Right lobe of liver (tissue), 6 donors: ENCODE measurements at regions not wholly inside any gene's neighbourhood (a gene's known extent, or its start where the extent isn't known, plus 50 kb on each side); places are given as distances from the start of the nearest gene placed in this dataset.

Experiments used
- ATAC-seq, 4 donors: fragments of 200-7000 bp; cut with Tn5 transposase; one replicate each; pipeline ENCODE4 v1.9.1; 2020; ENCODE audit warnings: mild to moderate bottlenecking in 4 of 4, moderate library complexity in 4 of 4
- DNase-seq, 3 donors: peaks; one replicate each; pipeline ENCODE4 v3.0.0-alpha.2; 2020
- H3K27ac ChIP-seq, 3 donors: fragments of 200-600 bp; one replicate each; pipeline ENCODE4 v1.8.0; 2022
- H3K27me3 ChIP-seq, 2 donors: fragments of 200-600 bp; one replicate each; pipeline ENCODE4 v1.8.0; 2022
- H3K36me3 ChIP-seq, 4 donors: fragments of 200-600 bp; sonication (generic) in 1 of 4; one replicate each; pipeline versions ENCODE4 v1.5.1 to v1.8.0; 2017 to 2022; ENCODE audit warnings: control low read depth in 1 of 4
- H3K4me1 ChIP-seq, 4 donors: fragments of 200-600 bp; sonication (generic) in 1 of 4; one replicate each; pipeline versions ENCODE4 v1.5.1 to v1.8.0; 2017 to 2022; ENCODE audit warnings: control low read depth in 1 of 4
- H3K4me3 ChIP-seq, 3 donors: fragments of 200-600 bp; one replicate each; pipeline ENCODE4 v1.8.0; 2022
- H3K9me3 ChIP-seq, 4 donors: fragments of 200-600 bp; sonication (generic) in 1 of 4; one replicate each; pipeline versions ENCODE4 v1.5.1 to v1.8.0; 2017 to 2022; ENCODE audit warnings: control low read depth in 1 of 4
- CTCF ChIP-seq, 4 donors: fragments of 200-600 bp in 3 of 4; fragments of 450-650 bp in 1 of 4; IDR thresholded peaks; one replicate each; pipeline versions ENCODE4 v1.5.1 to v1.8.0; 2016 to 2022; ENCODE audit warnings: antibody characterized with exemption in 4 of 4, mild to moderate bottlenecking in 2 of 4
- POLR2A ChIP-seq: fragments of 450-650 bp; IDR thresholded peaks from one replicate; pipeline ENCODE4 v1.6.1; 2017; ENCODE audit warnings: antibody characterized with exemption, mild to moderate bottlenecking
- WGBS: methylation state at CpG from one replicate; pipeline ENCODE4 v1.1.6; 2018; ENCODE audit warnings: low coverage, low lambda C conversion rate; ENCODE audit not compliant: insufficient coverage; ENCODE audit errors: missing lambda C conversion rate; 5-methylcytosine and 5-hydroxymethylcytosine counted together
- intact Hi-C, 2 donors: fragments of 100-400 bp; cut with DNase I; formaldehyde crosslinking; loops; one replicate each; pipeline versions ENCODE4 v1.11.2 to v1.14.1; 2022
- donor health status: DM: no; HTN: yes; CAD: no.
- donor health status: DM: no; HTN: no; CAD: no.
- donor health status: DM: no; HTN: no; CAD: no.
- donor health status: DM: no; HTN: yes; CAD: no.
- donor health status: DM: no; HTN: yes; CAD: no.

- ATAC-seq (no peak), DNase-seq (no peak)
- no peak overlapping the region for H3K27ac ChIP-seq
- TF ChIP-seq CTCF (IDR thresholded peaks at IDR 0.05): no peak
- TF ChIP-seq POLR2A: no peak
- H3K27me3 ChIP-seq: no peaks in the 10 kb centered on the region
- H3K9me3 ChIP-seq: no peaks in the 10 kb centered on the region
- no peaks in the 10 kb centered on the region for H3K36me3 ChIP-seq
- H3K4me1 ChIP-seq: no peaks in the 10 kb centered on the region
- WGBS: 58% methylated on average over 7 of the region's 9 CpGs
- H3K4me3 ChIP-seq: no peak overlapping the region
- intact Hi-C loops: loop anchor here in 1 of 2 donors (10.0 kb wide), 1 partner anchor 284 kb away; no protein-coding TSS in a partner anchor
These were observed 126.3 kb upstream of the SPRED2 start for GRCh38 chr2:65558743-65559142.

GRCh38 chr2:65557616-65558573 is 125.5 kb upstream of the SPRED2 start:
- Histone ChIP-seq H3K36me3 (no peaks in the 10 kb centered on the region), H3K9me3 (no peaks in the 10 kb centered on the region), H3K27me3 (no peaks in the 10 kb centered on the region), H3K4me1 (no peaks in the 10 kb centered on the region), H3K27ac (no peak overlapping the region), H3K4me3 (no peak overlapping the region)
- no peak for DNase-seq
- intact Hi-C loops: loop anchor here in 1 of 2 donors (10.0 kb wide), 1 partner anchor 283 kb away; no protein-coding TSS in a partner anchor
- ATAC-seq: no peak
- WGBS: 65% methylated on average over 2 of the region's 5 CpGs
- no peak for TF ChIP-seq CTCF (IDR thresholded peaks at IDR 0.05)
- no peak for TF ChIP-seq POLR2A

GRCh38 chr2:65554765-65555591 is 122.6 kb upstream of the SPRED2 start:
- H3K4me1 ChIP-seq: no peaks in the 10 kb centered on the region
- H3K27ac ChIP-seq: no peak overlapping the region
- no peak for ATAC-seq
- intact Hi-C loops: loop anchor here (5.0 to 10.0 kb wide), 2 partner anchors 280 to 293 kb away; no protein-coding TSS in a partner anchor
- no peak for DNase-seq
- no peaks in the 10 kb centered on the region for H3K36me3 ChIP-seq
- WGBS: 43% methylated on average over 5 of the region's 9 CpGs
- H3K4me3 ChIP-seq: no peak overlapping the region
- TF ChIP-seq CTCF (IDR thresholded peaks at IDR 0.05) (no peak), POLR2A (no peak)
- no peaks in the 10 kb centered on the region for H3K27me3 ChIP-seq
- no peaks in the 10 kb centered on the region for H3K9me3 ChIP-seq

- ATAC-seq (peak; percentile 79 to 85 (median 80)), DNase-seq (peak; percentile 60 to 71 (median 68))
- TF ChIP-seq POLR2A (no peak), CTCF (IDR thresholded peaks at IDR 0.05) (peak in 1 of 4 donors; percentile 2)
- 34% methylated on average over 10 of the region's 10 CpGs for WGBS
- H3K4me3 ChIP-seq: peak overlapping the region in 2 of 3 donors; percentile 18 to 36
- intact Hi-C loops: loop anchor here (5.0 to 10.0 kb wide), 2 partner anchors 279 to 291 kb away; no protein-coding TSS in a partner anchor
- no peaks in the 10 kb centered on the region for H3K27me3 ChIP-seq
- H3K9me3 ChIP-seq: no peaks in the 10 kb centered on the region
- H3K36me3 ChIP-seq: no peaks in the 10 kb centered on the region
- H3K27ac ChIP-seq: no peak overlapping the region
- H3K4me1 ChIP-seq: no peaks in the 10 kb centered on the region
These were observed 121.2 kb upstream of the SPRED2 start for GRCh38 chr2:65553504-65554074.
